Panc1 (cell line): ENCODE measurements at regions not wholly inside any gene's neighbourhood (a gene's known extent, or its start where the extent isn't known, plus 50 kb on each side); places are given as distances from the start of the nearest gene placed in this dataset.

Experiments
- ATAC-seq: fragments of 200-7000 bp; cut with Tn5 transposase; 2 replicates; pipeline ENCODE4 v1.9.1; 2020; ENCODE audit warnings: mild to moderate bottlenecking, moderate library complexity
- BruUV-seq: library from RNA; stranded (reverse); fragments of 400-500 nt; replicated peaks from 2 replicates; lab custom pipeline; 2021; lab: Mats Ljungman, UMichigan
- CTCF ChIA-PET: fragments of 300-600 bp; sonication (Branson Sonifier 250); formaldehyde crosslinking; loops from one replicate; lab custom pipeline; 2022; ENCODE audit warnings: antibody characterized with exemption; lab: Charles Lee
- POLR2A ChIA-PET: fragments of 300-600 bp; sonication (Branson Sonifier 250); formaldehyde crosslinking; loops from one replicate; lab custom pipeline; 2022; ENCODE audit warnings: antibody characterized with exemption; lab: Charles Lee
- DNase-seq: peaks from one replicate; pipeline ENCODE4 v3.0.0-alpha.2; 2010; ENCODE audit warnings: low read depth, low spot score
- H3K27ac ChIP-seq: 2 replicates; pipeline ENCODE4 v1.5.1; 2011; ENCODE audit warnings: mild to moderate bottlenecking, low read length, inconsistent platforms
- H3K27me3 ChIP-seq: fragments of 200-500 bp; sonication (Bioruptor generic); 2 replicates; pipeline ENCODE4 v1.6.0; 2014; ENCODE audit warnings: low read length, inconsistent platforms; ENCODE audit not compliant: control insufficient read depth, insufficient read depth
- H3K36me3 ChIP-seq: fragments of 200-500 bp; sonication (Bioruptor generic); 2 replicates; pipeline ENCODE4 v1.5.1; 2014; ENCODE audit warnings: inconsistent platforms, mild to moderate bottlenecking, low read length, moderate library complexity; ENCODE audit not compliant: control insufficient read depth, insufficient read depth
- H3K4me1 ChIP-seq: 2 replicates; pipeline ENCODE4 v1.5.1; 2011; ENCODE audit warnings: inconsistent platforms, mild to moderate bottlenecking, low read length, moderate library complexity; ENCODE audit not compliant: control insufficient read depth, insufficient read depth
- H3K4me3 ChIP-seq, 2 experiments: 2 replicates each; pipeline ENCODE4 v1.5.1; 2011 to 2012; ENCODE audit warnings: low read depth in 2 of 2, low read length in 2 of 2, mild to moderate bottlenecking in 2 of 2, inconsistent platforms in 1 of 2, moderate library complexity in 1 of 2
- H3K9me3 ChIP-seq: fragments of 200-500 bp; sonication (Bioruptor generic); 2 replicates; pipeline ENCODE4 v1.5.1; 2014; ENCODE audit warnings: low read depth, mild to moderate bottlenecking, inconsistent platforms, low read length, moderate library complexity; ENCODE audit not compliant: control insufficient read depth, insufficient read depth
- POLR2AphosphoS5 ChIP-seq: IDR thresholded peaks from 2 replicates; pipeline ENCODE4 v1.6.1; 2012; ENCODE audit warnings: mild to moderate bottlenecking, low read depth, low read length, moderate library complexity
- REST ChIP-seq, 2 experiments: IDR thresholded peaks; 2 replicates each; pipeline ENCODE4 v1.6.1; 2011 to 2012; ENCODE audit warnings: low read depth in 2 of 2, control low read depth in 1 of 2, low read length in 1 of 2, mild to moderate bottlenecking in 1 of 2, moderate library complexity in 1 of 2; ENCODE audit not compliant: insufficient read depth in 1 of 2
- SIN3A ChIP-seq: IDR thresholded peaks from 2 replicates; pipeline ENCODE4 v1.6.1; 2012; ENCODE audit warnings: low read depth, mild to moderate bottlenecking, low read length, moderate library complexity, borderline replicate concordance; ENCODE audit not compliant: insufficient read depth
- TCF7L2 ChIP-seq: IDR thresholded peaks from 2 replicates; pipeline ENCODE4 v1.6.1; 2011; ENCODE audit warnings: mild to moderate bottlenecking, low read depth, low read length, inconsistent platforms
- in situ Hi-C: cut with HindIII; loops from 2 replicates; pipeline ENCODE4 v1.10.0; 2016; ENCODE audit warnings: low sequenced_read_pairs, low pct_unique_long_range_greater_than_20kb
- intact Hi-C: fragments of 100-400 bp; cut with micrococcal nuclease; formaldehyde crosslinking; loops from one replicate; pipeline ENCODE4 v1.10.0; 2022; ENCODE audit not compliant: unreplicated experiment
- TF ChIP-seq, protein P1 (sequence below): fragments of 450-650 bp; IDR thresholded peaks from 2 replicates; pipeline ENCODE4 v1.5.1; 2017; ENCODE audit warnings: mild to moderate bottlenecking

DNA sequence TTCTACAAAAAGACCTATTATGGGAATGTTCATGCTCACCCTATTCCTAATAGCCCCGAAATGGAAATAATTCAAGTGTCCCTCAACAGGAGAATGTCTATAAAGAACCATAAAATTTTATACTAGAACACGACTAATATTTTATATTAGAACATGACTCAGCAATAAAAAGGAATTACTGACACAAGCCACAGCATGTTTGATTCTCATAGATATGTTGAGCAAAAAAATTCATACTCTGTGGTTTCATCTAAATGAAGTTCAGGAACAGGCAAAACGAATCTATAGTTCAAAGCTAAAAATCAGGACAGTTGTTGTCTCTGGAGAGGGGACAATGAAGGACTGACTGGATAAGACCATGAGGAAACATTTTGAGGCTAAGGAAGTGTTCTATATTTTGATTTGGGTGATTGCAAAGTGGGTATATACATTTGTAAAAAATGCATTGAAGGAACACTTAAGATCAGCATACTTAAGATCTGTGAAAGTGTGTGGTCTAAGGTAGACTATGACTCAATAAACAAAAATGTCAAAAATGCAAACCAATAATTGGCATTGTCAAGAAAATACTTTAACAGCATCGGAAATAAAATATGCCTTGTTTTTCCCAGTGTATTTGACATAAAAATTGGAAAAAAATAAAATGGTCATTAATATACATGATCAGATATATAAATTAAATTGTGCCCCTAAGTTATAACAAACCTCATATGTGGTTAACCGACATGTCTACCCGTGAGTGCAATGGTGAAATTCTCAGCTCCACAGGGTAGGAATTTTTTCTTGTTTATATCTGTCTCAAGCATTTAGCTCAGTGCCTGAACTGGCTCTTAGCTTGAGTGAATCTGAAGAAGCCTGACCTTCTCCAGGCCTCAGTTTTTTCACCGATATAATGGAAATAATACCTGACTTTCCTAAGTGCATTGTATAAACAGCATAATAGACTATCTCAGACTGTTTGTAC, 124.9 kb upstream of the CTTNBP2 start:
- ATAC-seq, result no peak
- H3K4me3 ChIP-seq, result no peak overlapping the region
- H3K4me1 ChIP-seq, result no peaks in the 10 kb centered on the region
- no peaks in the 10 kb centered on the region for H3K27me3 ChIP-seq
- H3K9me3 ChIP-seq, result no peaks in the 10 kb centered on the region
- BruUV-seq, result no TSS peak
- in situ Hi-C loops (no loop called here), intact Hi-C loops (no loop called here)
- ChIA-PET POLR2A (no interaction called here), CTCF (no interaction called here)
- no peak for DNase-seq
- no peak overlapping the region for H3K27ac ChIP-seq
- TF ChIP-seq REST (IDR thresholded peaks at IDR 0.05; ENCODE audit: insufficient read depth in 1 of 2, low read depth in 2 of 2, low read length in 1 of 2) (no peak), TCF7L2 (no peak)
- TF ChIP-seq, protein P1, sequence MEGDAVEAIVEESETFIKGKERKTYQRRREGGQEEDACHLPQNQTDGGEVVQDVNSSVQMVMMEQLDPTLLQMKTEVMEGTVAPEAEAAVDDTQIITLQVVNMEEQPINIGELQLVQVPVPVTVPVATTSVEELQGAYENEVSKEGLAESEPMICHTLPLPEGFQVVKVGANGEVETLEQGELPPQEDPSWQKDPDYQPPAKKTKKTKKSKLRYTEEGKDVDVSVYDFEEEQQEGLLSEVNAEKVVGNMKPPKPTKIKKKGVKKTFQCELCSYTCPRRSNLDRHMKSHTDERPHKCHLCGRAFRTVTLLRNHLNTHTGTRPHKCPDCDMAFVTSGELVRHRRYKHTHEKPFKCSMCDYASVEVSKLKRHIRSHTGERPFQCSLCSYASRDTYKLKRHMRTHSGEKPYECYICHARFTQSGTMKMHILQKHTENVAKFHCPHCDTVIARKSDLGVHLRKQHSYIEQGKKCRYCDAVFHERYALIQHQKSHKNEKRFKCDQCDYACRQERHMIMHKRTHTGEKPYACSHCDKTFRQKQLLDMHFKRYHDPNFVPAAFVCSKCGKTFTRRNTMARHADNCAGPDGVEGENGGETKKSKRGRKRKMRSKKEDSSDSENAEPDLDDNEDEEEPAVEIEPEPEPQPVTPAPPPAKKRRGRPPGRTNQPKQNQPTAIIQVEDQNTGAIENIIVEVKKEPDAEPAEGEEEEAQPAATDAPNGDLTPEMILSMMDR, result no peak
- H3K36me3 ChIP-seq, result no peaks in the 10 kb centered on the region

- H3K4me1 ChIP-seq, result no peaks in the 10 kb centered on the region
- H3K27ac ChIP-seq, result no peak overlapping the region
- in situ Hi-C loops, result no loop called here
- no peaks in the 10 kb centered on the region for H3K27me3 ChIP-seq
- TF ChIP-seq POLR2AphosphoS5 (no peak), TCF7L2 (no peak), SIN3A (no peak), REST (IDR thresholded peaks at IDR 0.05; ENCODE audit: insufficient read depth in 1 of 2, low read depth in 2 of 2, low read length in 1 of 2) (no peak)
- TF ChIP-seq, protein P1, result no peak
- CTCF ChIA-PET, result no interaction called here
- H3K36me3 ChIP-seq, result no peaks in the 10 kb centered on the region
- no TSS peak for BruUV-seq
- POLR2A ChIA-PET, result no interaction called here
- H3K9me3 ChIP-seq, result no peaks in the 10 kb centered on the region
- DNase-seq (no peak), ATAC-seq (no peak)
- intact Hi-C loops, result no loop called here
- H3K4me3 ChIP-seq, result no peak overlapping the region
Measured at GRCh38 chr7:118000480-118001202, 127.4 kb upstream of the CTTNBP2 start.
